Liver (tissue), 8 donors: ENCODE measurements at regions not wholly inside any gene's neighbourhood (a gene's known extent, or its start where the extent isn't known, plus 50 kb on each side); places are given as distances from the start of the nearest gene placed in this dataset.

Experiments
- DNase-seq: peaks from one replicate; pipeline ENCODE4 v3.0.0-alpha.2; 2017; ENCODE audit warnings: low spot score
- H3K27ac ChIP-seq, 2 donors: one replicate each; pipeline ENCODE4 v1.7.0; 2013; ENCODE audit warnings: inconsistent platforms in 2 of 2, low read length in 2 of 2, control low read depth in 1 of 2, low read depth in 1 of 2, mild to moderate bottlenecking in 1 of 2
- H3K27me3 ChIP-seq, 4 donors: one replicate each; pipeline versions ENCODE4 v1.6.1 to v1.7.0; 2013; ENCODE audit warnings: low read length in 3 of 4, inconsistent platforms in 1 of 4, mild to moderate bottlenecking in 1 of 4, moderate library complexity in 1 of 4; ENCODE audit not compliant: control insufficient read depth in 4 of 4, insufficient read depth in 4 of 4
- H3K36me3 ChIP-seq, 4 donors: one replicate each; pipeline versions ENCODE4 v1.6.1 to v1.7.0; 2013; ENCODE audit warnings: low read length in 3 of 4, mild to moderate bottlenecking in 3 of 4, low read depth in 1 of 4, moderate library complexity in 1 of 4; ENCODE audit not compliant: control insufficient read depth in 4 of 4, insufficient read depth in 3 of 4
- H3K4me1 ChIP-seq, 4 donors: one replicate each; pipeline versions ENCODE4 v1.6.1 to v1.7.0; 2013; ENCODE audit warnings: low read length in 3 of 4, mild to moderate bottlenecking in 3 of 4, moderate library complexity in 1 of 4; ENCODE audit not compliant: control insufficient read depth in 4 of 4, insufficient read depth in 4 of 4
- H3K4me3 ChIP-seq, 3 donors: one replicate each; pipeline versions ENCODE4 v1.6.1 to v1.7.0; 2013; ENCODE audit warnings: low read length in 3 of 3, control low read depth in 1 of 3, low read depth in 1 of 3, mild to moderate bottlenecking in 1 of 3
- H3K9ac ChIP-seq, 2 donors: one replicate each; pipeline ENCODE4 v1.7.0; 2013; ENCODE audit warnings: low read length in 2 of 2, mild to moderate bottlenecking in 2 of 2, moderate library complexity in 2 of 2, control low read depth in 1 of 2, low read depth in 1 of 2
- H3K9me3 ChIP-seq, 4 donors: one replicate each; pipeline versions ENCODE4 v1.6.1 to v1.7.0; 2013; ENCODE audit warnings: low read length in 3 of 4; ENCODE audit not compliant: control insufficient read depth in 4 of 4
- ATF3 ChIP-seq: IDR thresholded peaks from 2 replicates; pipeline ENCODE4 v1.6.1; 2016; ENCODE audit warnings: antibody characterized with exemption
- CTCF ChIP-seq: fragments of 150-350 bp; IDR thresholded peaks from 2 replicates; pipeline ENCODE4 v1.5.1; 2017; ENCODE audit warnings: improper control_type of control experiment, low read depth, low read length; ENCODE audit not compliant: missing input control
- EGR1 ChIP-seq, 2 donors: IDR thresholded peaks; 2 replicates each; pipeline ENCODE4 v1.6.1; 2016 to 2018; ENCODE audit warnings: antibody characterized with exemption in 2 of 2, low read depth in 2 of 2
- FOXA1 ChIP-seq: IDR thresholded peaks from 2 replicates; pipeline ENCODE4 v1.6.1; 2016; ENCODE audit warnings: antibody characterized with exemption
- FOXA2 ChIP-seq: IDR thresholded peaks from 2 replicates; pipeline ENCODE4 v1.6.1; 2016; ENCODE audit warnings: antibody characterized with exemption
- GABPA ChIP-seq, 2 donors: IDR thresholded peaks in 1 of 2; conservative IDR thresholded peaks in 1 of 2; 2 replicates each; pipeline ENCODE4 v1.6.1; 2016; ENCODE audit warnings: antibody characterized with exemption in 2 of 2, mild to moderate bottlenecking in 1 of 2, moderate library complexity in 1 of 2
- HNF4A ChIP-seq, 2 donors: conservative IDR thresholded peaks; 2 replicates each; pipeline ENCODE4 v1.6.1; 2016; ENCODE audit warnings: antibody characterized with exemption in 2 of 2, mild to moderate bottlenecking in 2 of 2
- HNF4G ChIP-seq: IDR thresholded peaks from 2 replicates; pipeline ENCODE4 v1.6.1; 2016; ENCODE audit warnings: antibody characterized with exemption
- JUND ChIP-seq, 2 donors: IDR thresholded peaks; 2 replicates each; pipeline ENCODE4 v1.6.1; 2016; ENCODE audit warnings: antibody characterized with exemption in 2 of 2
- MAX ChIP-seq: IDR thresholded peaks from 2 replicates; pipeline ENCODE4 v1.6.1; 2016; ENCODE audit warnings: antibody characterized with exemption
- NR2F2 ChIP-seq: IDR thresholded peaks from 2 replicates; pipeline ENCODE4 v1.6.1; 2016; ENCODE audit warnings: antibody characterized with exemption
- RAD21 ChIP-seq, 2 donors: IDR thresholded peaks; 2 replicates each; pipeline ENCODE4 v1.6.1; 2016; ENCODE audit warnings: antibody characterized with exemption in 2 of 2, mild to moderate bottlenecking in 2 of 2
- REST ChIP-seq: IDR thresholded peaks from 2 replicates; pipeline ENCODE4 v1.6.1; 2016; ENCODE audit warnings: antibody characterized with exemption, mild to moderate bottlenecking
- RXRA ChIP-seq, 2 donors: IDR thresholded peaks; 2 replicates each; pipeline ENCODE4 v1.6.1; 2017 to 2018; ENCODE audit warnings: antibody characterized with exemption in 2 of 2, mild to moderate bottlenecking in 1 of 2
- SP1 ChIP-seq: IDR thresholded peaks from 2 replicates; pipeline ENCODE4 v1.6.1; 2018; ENCODE audit warnings: antibody characterized with exemption, mild to moderate bottlenecking
- TAF1 ChIP-seq: conservative IDR thresholded peaks from 2 replicates; pipeline ENCODE4 v1.6.1; 2016; ENCODE audit warnings: antibody characterized with exemption, mild to moderate bottlenecking
- YY1 ChIP-seq: IDR thresholded peaks from 2 replicates; pipeline ENCODE4 v1.6.1; 2016; ENCODE audit warnings: antibody characterized with exemption, mild to moderate bottlenecking
- ZBTB33 ChIP-seq: IDR thresholded peaks from 2 replicates; pipeline ENCODE4 v1.6.1; 2016; ENCODE audit warnings: antibody characterized with exemption
- WGBS: extraction: QIAGEN DNeasy Blood & Tissue Kit; methylation state at CpG from one replicate; pipeline ENCODE4 v1.1.7; 2013; 5-methylcytosine and 5-hydroxymethylcytosine counted together
- donor health status: healthy.
- donor health status: healthy.
- donor health status: healthy.
- donor health status: healthy.
- donor health status: healthy.

- no peak for TF ChIP-seq YY1
- no peak for TF ChIP-seq HNF4G
- TF ChIP-seq NR2F2 = no peak
- TF ChIP-seq RAD21 (IDR thresholded peaks at IDR 0.05) = no peak
- TF ChIP-seq FOXA1 = no peak
- no peak for TF ChIP-seq ZBTB33
- no peak for TF ChIP-seq CTCF
- no peak for TF ChIP-seq GABPA (IDR thresholded peaks at IDR 0.05 in 1 of 2, conservative IDR thresholded peaks at IDR 0.05 in 1 of 2)
- TF ChIP-seq SP1 = no peak
- TF ChIP-seq TAF1 = no peak
- no peak for TF ChIP-seq ATF3
- TF ChIP-seq HNF4A (conservative IDR thresholded peaks at IDR 0.05) = no peak
- no peak for TF ChIP-seq FOXA2
- no peak for TF ChIP-seq RXRA (IDR thresholded peaks at IDR 0.05)
- TF ChIP-seq EGR1 (IDR thresholded peaks at IDR 0.05; ENCODE audit: low read depth in 2 of 2) = no peak
- 65% methylated on average over 2 of the region's 2 CpGs for WGBS
- no peak overlapping the region for H3K4me3 ChIP-seq
- H3K4me1 ChIP-seq = no peaks in the 10 kb centered on the region
- no peaks in the 10 kb centered on the region for H3K36me3 ChIP-seq
- no peak overlapping the region for H3K27ac ChIP-seq
- H3K9me3 ChIP-seq = no peaks in the 10 kb centered on the region
- DNase-seq = no peak
- H3K9ac ChIP-seq = no peak overlapping the region
- no peaks in the 10 kb centered on the region for H3K27me3 ChIP-seq
These were observed 330.3 kb upstream of the GHITM start for GRCh38 chr10:83809001-83809400.

GRCh38 chr10:83816942-83817341 is 322.4 kb upstream of the GHITM start:
- Histone ChIP-seq H3K4me1 (no peaks in the 10 kb centered on the region), H3K9ac (no peak overlapping the region), H3K9me3 (no peaks in the 10 kb centered on the region), H3K4me3 (no peak overlapping the region), H3K27me3 (no peaks in the 10 kb centered on the region), H3K36me3 (no peaks in the 10 kb centered on the region), H3K27ac (no peak overlapping the region)
- TF ChIP-seq CTCF (no peak), FOXA2 (no peak), TAF1 (no peak), JUND (IDR thresholded peaks at IDR 0.05) (no peak), NR2F2 (no peak), EGR1 (IDR thresholded peaks at IDR 0.05; ENCODE audit: low read depth in 2 of 2) (no peak), GABPA (IDR thresholded peaks at IDR 0.05 in 1 of 2, conservative IDR thresholded peaks at IDR 0.05 in 1 of 2) (no peak), MAX (no peak), FOXA1 (no peak), RAD21 (IDR thresholded peaks at IDR 0.05) (no peak), HNF4G (no peak), REST (no peak), SP1 (no peak), HNF4A (conservative IDR thresholded peaks at IDR 0.05) (no peak), ZBTB33 (no peak), YY1 (no peak), ATF3 (no peak), RXRA (IDR thresholded peaks at IDR 0.05) (no peak)
- WGBS = 25% methylated on average over 2 of the region's 2 CpGs
- DNase-seq = no peak
